ENCODE measurements at regions not wholly inside any gene's neighbourhood (a gene's known extent, or its start where the extent isn't known, plus 50 kb on each side); places are given as distances from the start of the nearest gene placed in this dataset.

GRCh38 chr10:123454987-123455386 is 211.2 kb upstream of the GPR26 start:
- in situ Hi-C loops (cut with MboI; ENCODE audit: low pct_unique_long_range_greater_than_20kb, low sequenced_read_pairs, unreplicated experiment) = no loop called here
- no peak for DNase-seq (ENCODE audit: low spot score)
- no peak for TF ChIP-seq CTCF (IDR thresholded peaks at IDR 0.05; ENCODE audit: extremely low read depth, insufficient read depth, missing control alignments)

GRCh38 chr10:123455861-123456260 is 210.3 kb upstream of the GPR26 start:
- in situ Hi-C loops (cut with MboI; ENCODE audit: low pct_unique_long_range_greater_than_20kb, low sequenced_read_pairs, unreplicated experiment) = no loop called here
- DNase-seq (ENCODE audit: low spot score) = no peak
- no peak for TF ChIP-seq CTCF (IDR thresholded peaks at IDR 0.05; ENCODE audit: extremely low read depth, insufficient read depth, missing control alignments)

- TF ChIP-seq CTCF (IDR thresholded peaks at IDR 0.05; ENCODE audit: extremely low read depth, insufficient read depth, missing control alignments) = no peak
- in situ Hi-C loops (cut with MboI; ENCODE audit: low pct_unique_long_range_greater_than_20kb, low sequenced_read_pairs, unreplicated experiment) = no loop called here
- DNase-seq (ENCODE audit: low spot score) = no peak
Measured at GRCh38 chr10:123458933-123459332, 207.2 kb upstream of the GPR26 start.

GRCh38 chr10:123459371-123460091 is 206.6 kb upstream of the GPR26 start:
- no peak for TF ChIP-seq CTCF (IDR thresholded peaks at IDR 0.05; ENCODE audit: extremely low read depth, insufficient read depth, missing control alignments)
- in situ Hi-C loops (cut with MboI; ENCODE audit: low pct_unique_long_range_greater_than_20kb, low sequenced_read_pairs, unreplicated experiment) = no loop called here
- DNase-seq (ENCODE audit: low spot score) = no peak

GRCh38 chr10:123462246-123462645 is 203.9 kb upstream of the GPR26 start:
- no peak for DNase-seq (ENCODE audit: low spot score)
- TF ChIP-seq CTCF (IDR thresholded peaks at IDR 0.05; ENCODE audit: extremely low read depth, insufficient read depth, missing control alignments) = no peak
- in situ Hi-C loops (cut with MboI; ENCODE audit: low pct_unique_long_range_greater_than_20kb, low sequenced_read_pairs, unreplicated experiment) = no loop called here

- no peak for DNase-seq (ENCODE audit: low spot score)
- no peak for TF ChIP-seq CTCF (IDR thresholded peaks at IDR 0.05; ENCODE audit: extremely low read depth, insufficient read depth, missing control alignments)
- in situ Hi-C loops (cut with MboI; ENCODE audit: low pct_unique_long_range_greater_than_20kb, low sequenced_read_pairs, unreplicated experiment) = no loop called here
Measured at GRCh38 chr10:123462756-123463155, 203.4 kb upstream of the GPR26 start.
